ENCODE measurements at regions not wholly inside any gene's neighbourhood (a gene's known extent, or its start where the extent isn't known, plus 50 kb on each side); places are given as distances from the start of the nearest gene placed in this dataset.
"Not testable (repeated sequence)": the region's sequence is repeated elsewhere in the genome, so short reads cannot be mapped to it uniquely, and the experiment has no call there.

DNA sequence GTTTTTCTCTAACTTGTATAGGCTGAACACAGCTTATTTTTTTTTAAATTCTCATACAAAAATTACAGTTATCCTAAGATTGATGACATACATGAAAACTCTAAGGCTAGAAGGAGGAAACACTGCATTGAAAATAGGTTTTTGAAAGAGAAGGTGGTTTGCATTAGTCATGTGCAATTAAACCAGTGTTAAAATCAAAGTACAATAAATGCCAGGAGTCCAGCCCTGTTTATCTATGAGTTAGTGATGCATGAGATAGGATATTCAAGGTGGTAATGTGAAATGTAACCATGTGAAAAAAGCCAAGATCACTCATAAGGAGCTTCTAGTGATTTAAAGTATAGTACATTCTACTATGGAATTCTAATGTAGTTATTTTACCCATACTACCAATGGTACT, 444.9 kb upstream of the CYLC2 start:
- H3K4me1 Mint-ChIP-seq (ENCODE audit: low read depth) = no peaks in the 10 kb centered on the region
- no peak for DNase-seq
- intact Hi-C loops (cut with micrococcal nuclease) = no loop called here
- no peaks in the 10 kb centered on the region for H3K27me3 Mint-ChIP-seq
- no peak overlapping the region for H3K4me3 Mint-ChIP-seq
- no peaks in the 10 kb centered on the region for H3K36me3 Mint-ChIP-seq
- H3K9me3 Mint-ChIP-seq = peaks cover 30% of the 10 kb centered on the region
- POLR2A ChIA-PET = no interaction called here
- CTCF ChIA-PET = no interaction called here
- H3K27ac Mint-ChIP-seq = no peak overlapping the region

DNA sequence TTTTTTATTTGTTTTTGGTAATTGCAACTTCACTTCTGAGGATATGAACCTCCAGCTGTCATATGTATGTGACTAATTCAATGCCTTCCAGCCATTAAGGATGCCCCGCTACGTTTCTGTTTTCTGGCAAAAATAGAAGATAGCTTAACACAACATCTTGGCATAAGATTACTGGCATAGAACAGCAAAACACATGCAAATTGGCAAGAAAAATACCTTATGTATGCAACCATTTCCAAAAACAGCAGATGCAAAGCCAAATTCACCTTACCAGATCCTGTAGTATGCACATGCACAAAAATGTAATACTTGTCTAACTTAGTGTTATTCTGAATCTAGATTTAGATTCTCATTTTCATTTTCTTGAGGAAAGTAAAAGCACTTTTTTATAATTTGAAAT, 461.1 kb upstream of the CYLC2 start:
- no peaks in the 10 kb centered on the region for H3K4me1 Mint-ChIP-seq (ENCODE audit: low read depth)
- H3K36me3 Mint-ChIP-seq = no peaks in the 10 kb centered on the region
- H3K9me3 Mint-ChIP-seq = peaks cover 13% of the 10 kb centered on the region
- no peaks in the 10 kb centered on the region for H3K27me3 Mint-ChIP-seq
- POLR2A ChIA-PET = no interaction called here
- DNase-seq = no peak
- intact Hi-C loops (cut with micrococcal nuclease) = no loop called here
- no peak overlapping the region for H3K27ac Mint-ChIP-seq
- no peak overlapping the region for H3K4me3 Mint-ChIP-seq
- CTCF ChIA-PET = no interaction called here

DNA sequence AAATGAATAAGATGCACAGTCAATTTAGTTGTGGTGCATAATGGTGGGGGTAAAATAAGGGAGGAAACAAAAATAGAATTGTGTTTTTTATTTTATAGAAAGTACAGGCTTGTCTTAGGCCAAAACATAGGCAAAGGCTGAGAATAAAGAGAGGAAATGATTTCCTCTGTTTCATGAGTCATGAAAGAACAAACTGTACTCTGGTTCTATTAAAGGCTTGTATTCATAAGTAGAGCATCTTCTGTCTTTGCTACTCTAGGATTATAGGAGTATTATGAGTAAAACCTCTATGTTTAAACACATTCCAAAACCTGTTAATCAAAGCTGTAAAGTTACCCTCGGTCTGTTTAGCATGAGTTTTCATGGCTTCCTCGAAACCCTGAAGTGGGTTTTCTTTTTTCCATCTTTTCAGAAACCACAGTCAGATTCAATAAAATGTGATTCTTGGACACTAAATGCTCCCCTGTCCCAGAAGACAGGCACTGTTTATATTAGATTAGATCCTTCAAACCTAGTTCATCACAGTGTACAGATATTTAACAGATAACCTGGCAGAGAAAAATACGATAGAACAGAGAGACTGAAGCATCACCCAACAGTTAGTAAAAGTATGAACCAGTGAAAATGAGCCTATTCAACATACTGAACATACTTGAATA, 473.9 kb upstream of the CYLC2 start:
- Mint-ChIP-seq H3K27me3 (no peaks in the 10 kb centered on the region), H3K36me3 (no peaks in the 10 kb centered on the region), H3K4me1 (ENCODE audit: low read depth) (no peaks in the 10 kb centered on the region), H3K27ac (no peak overlapping the region), H3K9me3 (peaks cover 26% of the 10 kb centered on the region), H3K4me3 (no peak overlapping the region)
- intact Hi-C loops (cut with micrococcal nuclease) = no loop called here
- CTCF ChIA-PET = interaction anchor here (0.5 kb wide), 1 partner anchor 53 kb away, joined by 3 read pairs; no protein-coding TSS in a partner anchor
- POLR2A ChIA-PET = no interaction called here
- DNase-seq = no peak

DNA sequence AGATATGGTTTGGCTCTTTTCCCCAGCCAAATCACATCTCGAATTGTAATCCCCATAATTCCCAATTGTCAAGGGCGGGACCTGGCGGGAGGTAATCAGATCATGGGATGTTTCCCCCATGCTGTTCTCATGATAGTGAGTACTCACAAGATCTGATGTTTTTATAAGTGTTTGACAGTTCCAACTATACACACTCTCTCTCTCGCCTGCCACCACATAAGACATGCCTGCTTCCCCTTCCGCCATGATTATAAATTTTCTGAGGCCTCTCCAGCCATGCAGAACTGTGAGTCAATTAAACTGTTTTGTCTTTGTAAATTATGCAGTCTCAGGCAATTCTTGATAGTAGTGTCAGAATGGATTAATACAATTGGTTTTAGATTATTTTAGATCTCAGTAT, 475.7 kb upstream of the CYLC2 start:
- CTCF ChIA-PET = no interaction called here
- peaks cover 28% of the 10 kb centered on the region for H3K9me3 Mint-ChIP-seq
- H3K4me3 Mint-ChIP-seq = no peak overlapping the region
- no peaks in the 10 kb centered on the region for H3K36me3 Mint-ChIP-seq
- no peaks in the 10 kb centered on the region for H3K27me3 Mint-ChIP-seq
- DNase-seq = no peak
- intact Hi-C loops (cut with micrococcal nuclease) = no loop called here
- POLR2A ChIA-PET = no interaction called here
- H3K27ac Mint-ChIP-seq = no peak overlapping the region
- H3K4me1 Mint-ChIP-seq (ENCODE audit: low read depth) = no peaks in the 10 kb centered on the region

DNA sequence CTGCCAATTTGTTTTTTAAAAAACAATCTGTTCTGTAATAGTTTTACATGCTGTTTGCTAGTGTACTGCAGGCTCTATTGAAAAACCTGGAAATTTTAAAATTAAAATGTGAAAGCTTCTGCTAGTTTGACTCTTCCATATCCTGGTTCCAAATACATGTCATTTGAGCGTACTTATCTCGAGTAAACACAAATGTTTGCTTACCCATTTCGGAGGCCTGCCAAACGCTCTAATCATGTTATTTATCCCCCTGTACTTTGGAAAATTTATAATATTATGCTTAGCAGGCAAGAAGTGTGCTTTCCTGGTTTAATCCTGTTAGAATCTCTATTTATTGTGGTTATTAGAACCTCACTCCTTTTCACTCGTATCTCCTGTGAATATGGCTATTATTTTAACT, 476.8 kb upstream of the CYLC2 start:
- no peak overlapping the region for H3K27ac Mint-ChIP-seq
- POLR2A ChIA-PET = no interaction called here
- intact Hi-C loops (cut with micrococcal nuclease) = no loop called here
- peaks cover 31% of the 10 kb centered on the region for H3K9me3 Mint-ChIP-seq
- H3K4me1 Mint-ChIP-seq (ENCODE audit: low read depth) = no peaks in the 10 kb centered on the region
- DNase-seq = no peak
- no peak overlapping the region for H3K4me3 Mint-ChIP-seq
- H3K27me3 Mint-ChIP-seq = no peaks in the 10 kb centered on the region
- CTCF ChIA-PET = no interaction called here
- no peaks in the 10 kb centered on the region for H3K36me3 Mint-ChIP-seq

DNA sequence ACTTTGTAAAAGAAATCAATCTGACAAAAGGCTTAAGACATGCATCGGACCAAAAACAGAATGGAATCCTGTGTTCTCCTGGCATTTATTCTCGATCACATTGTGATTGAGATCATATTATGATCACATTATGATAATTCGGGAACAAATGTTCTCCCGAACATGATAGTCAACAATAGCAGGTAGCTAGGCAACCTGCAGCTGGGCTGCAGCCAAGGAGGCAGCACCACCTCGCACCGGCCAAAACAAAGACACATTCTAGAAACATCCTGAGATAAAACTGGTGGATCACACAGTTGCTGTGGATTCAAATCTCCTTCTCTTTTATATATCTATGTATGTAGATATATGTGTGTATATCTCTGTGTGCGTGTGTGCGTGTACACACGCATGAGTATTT, 480.6 kb upstream of the CYLC2 start:
- no peaks in the 10 kb centered on the region for H3K36me3 Mint-ChIP-seq
- POLR2A ChIA-PET = no interaction called here
- H3K27me3 Mint-ChIP-seq = no peaks in the 10 kb centered on the region
- intact Hi-C loops (cut with micrococcal nuclease) = no loop called here
- H3K4me3 Mint-ChIP-seq = no peak overlapping the region
- no peak for DNase-seq
- H3K27ac Mint-ChIP-seq = no peak overlapping the region
- CTCF ChIA-PET = no interaction called here
- H3K4me1 Mint-ChIP-seq (ENCODE audit: low read depth) = no peaks in the 10 kb centered on the region
- peaks cover 23% of the 10 kb centered on the region for H3K9me3 Mint-ChIP-seq

DNA sequence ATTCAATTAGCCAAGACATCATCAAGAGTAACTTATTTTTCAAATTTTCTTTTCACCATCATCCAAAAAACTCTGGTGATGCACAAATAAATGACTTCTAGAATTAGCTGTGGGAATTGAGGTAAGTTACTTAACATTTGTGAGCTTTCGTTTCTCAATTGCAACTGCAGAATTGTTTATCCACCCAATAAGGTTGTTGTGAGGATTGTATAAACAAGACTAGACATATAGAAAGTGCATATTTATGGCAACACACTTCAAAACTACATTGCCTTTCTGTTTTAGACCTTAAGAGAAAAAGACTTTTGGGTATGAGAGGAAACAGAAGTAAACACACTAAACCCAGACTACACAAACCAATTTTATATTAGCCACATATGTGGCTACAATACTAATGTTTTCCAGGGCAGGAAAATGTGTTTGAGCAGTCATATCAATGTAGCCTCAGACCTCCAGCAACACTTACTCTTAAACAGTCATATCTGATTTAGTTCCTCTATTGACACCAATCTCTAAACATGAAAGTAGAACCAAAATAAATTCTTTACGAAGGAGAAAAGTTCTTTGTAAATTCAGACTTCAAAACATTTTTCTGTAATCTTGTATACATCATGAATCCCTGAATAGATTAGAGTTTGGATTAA, 488.0 kb upstream of the CYLC2 start:
- Mint-ChIP-seq H3K4me1 (ENCODE audit: low read depth) (no peaks in the 10 kb centered on the region), H3K27me3 (no peaks in the 10 kb centered on the region), H3K9me3 (no peaks in the 10 kb centered on the region), H3K4me3 (no peak overlapping the region), H3K27ac (no peak overlapping the region), H3K36me3 (no peaks in the 10 kb centered on the region)
- no peak for DNase-seq
- intact Hi-C loops (cut with micrococcal nuclease) = no loop called here
- CTCF ChIA-PET = interaction anchor here (0.7 kb wide), 1 partner anchor 53 kb away, joined by 3 read pairs; no protein-coding TSS in a partner anchor
- POLR2A ChIA-PET = no interaction called here

DNA sequence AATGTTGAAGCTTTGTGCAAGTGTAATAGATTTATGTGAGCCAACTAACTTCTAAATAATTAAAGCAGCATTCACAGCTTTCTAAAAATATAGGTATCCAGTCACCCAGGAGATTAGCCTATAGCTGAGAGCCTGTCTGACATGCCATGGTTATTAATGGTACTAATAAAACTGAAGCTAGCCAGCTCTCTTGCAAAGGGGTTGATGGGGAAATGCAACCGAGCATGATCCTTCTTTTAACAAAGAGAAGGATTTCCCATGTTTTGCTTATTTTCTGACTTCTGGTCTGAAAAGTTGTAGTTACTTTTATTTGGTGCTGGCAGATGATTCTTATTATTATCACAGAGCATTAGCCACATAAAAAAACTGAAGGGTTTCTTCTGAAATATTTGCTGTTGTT, 488.7 kb upstream of the CYLC2 start:
- ChIA-PET CTCF (no interaction called here), POLR2A (no interaction called here)
- Mint-ChIP-seq H3K4me1 (ENCODE audit: low read depth) (no peaks in the 10 kb centered on the region), H3K36me3 (no peaks in the 10 kb centered on the region), H3K27me3 (no peaks in the 10 kb centered on the region), H3K9me3 (no peaks in the 10 kb centered on the region), H3K27ac (no peak overlapping the region), H3K4me3 (no peak overlapping the region)
- DNase-seq = no peak
- intact Hi-C loops (cut with micrococcal nuclease) = no loop called here

DNA sequence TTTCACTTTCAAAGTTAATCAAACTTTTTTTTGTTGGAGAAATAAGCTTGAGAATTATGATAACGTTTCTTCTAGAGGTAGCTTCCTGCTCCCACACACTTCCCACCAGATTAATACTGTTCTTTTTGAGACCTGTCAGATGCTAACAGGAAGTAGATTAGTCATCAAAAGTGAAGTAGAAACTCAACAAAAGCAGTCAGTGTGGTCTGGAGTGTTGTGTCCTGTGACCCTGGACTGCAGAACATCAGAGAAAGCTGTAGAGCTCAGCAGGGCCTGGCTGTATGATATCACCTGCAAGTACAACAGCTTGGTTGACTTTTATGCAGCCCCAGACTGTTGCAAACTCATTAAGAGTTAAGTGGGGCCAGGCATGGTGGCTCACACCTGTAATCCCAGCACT, 495.7 kb upstream of the CYLC2 start:
- POLR2A ChIA-PET = no interaction called here
- DNase-seq = no peak

DNA sequence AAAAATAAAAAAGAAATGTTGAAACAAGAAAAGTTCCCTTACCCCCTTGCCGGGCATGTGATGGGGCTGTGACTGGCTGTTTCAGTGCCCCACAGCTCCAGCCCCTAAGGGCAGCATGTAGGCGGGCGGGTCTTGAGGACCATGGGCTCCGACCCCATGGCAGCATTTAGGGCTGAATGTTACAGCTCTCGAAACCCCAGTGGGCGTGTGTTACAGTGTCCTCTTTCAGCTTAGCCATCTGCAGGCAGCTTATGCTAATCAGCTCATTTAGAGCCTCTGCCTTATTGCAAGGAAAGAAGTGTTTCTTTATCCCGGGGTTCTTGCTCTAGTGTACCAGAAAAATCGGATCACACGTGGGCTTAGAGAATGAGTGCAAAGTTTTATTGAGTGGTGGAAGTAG, 497.4 kb upstream of the CYLC2 start:
- Mint-ChIP-seq H3K9me3 (peaks cover 15% of the 10 kb centered on the region), H3K4me3 (no peak overlapping the region), H3K4me1 (ENCODE audit: low read depth) (no peaks in the 10 kb centered on the region), H3K27ac (no peak overlapping the region), H3K27me3 (no peaks in the 10 kb centered on the region), H3K36me3 (no peaks in the 10 kb centered on the region)
- intact Hi-C loops (cut with micrococcal nuclease) = no loop called here
- no peak for DNase-seq
- CTCF ChIA-PET = no interaction called here
- POLR2A ChIA-PET = no interaction called here

More for the DNA sequence above, 495.7 kb upstream of the CYLC2 start:
- no peak overlapping the region for H3K27ac Mint-ChIP-seq
- H3K4me1 Mint-ChIP-seq (ENCODE audit: low read depth) = no peaks in the 10 kb centered on the region
- H3K36me3 Mint-ChIP-seq = no peaks in the 10 kb centered on the region
- no peak overlapping the region for H3K4me3 Mint-ChIP-seq
- H3K27me3 Mint-ChIP-seq = no peaks in the 10 kb centered on the region
- CTCF ChIA-PET = no interaction called here
- intact Hi-C loops (cut with micrococcal nuclease) = no loop called here
- peaks cover 12% of the 10 kb centered on the region for H3K9me3 Mint-ChIP-seq

DNA sequence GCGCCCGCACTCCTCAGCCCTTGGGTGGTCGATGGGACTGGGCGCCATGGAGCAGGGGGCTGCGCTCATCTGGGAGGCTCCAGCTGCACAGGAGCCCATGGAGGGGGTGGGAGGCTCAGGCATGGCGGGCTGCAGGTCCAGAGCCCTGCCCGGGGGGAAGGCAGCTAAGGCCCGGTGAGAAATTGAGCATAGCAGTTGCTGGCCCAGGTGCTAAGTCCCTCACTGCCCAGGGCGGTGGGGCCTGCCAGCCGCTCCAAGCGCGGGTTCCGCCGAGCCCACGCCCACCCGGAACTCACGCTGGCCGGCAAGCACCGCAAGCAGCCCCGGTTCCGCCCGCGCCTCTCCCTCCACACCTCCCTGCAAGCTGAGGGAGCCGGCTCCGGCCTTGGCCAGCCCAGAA, 508.2 kb upstream of the CYLC2 start:
- DNase-seq; CTCF ChIA-PET; H3K36me3 Mint-ChIP-seq; intact Hi-C loops (cut with micrococcal nuclease); H3K27me3 Mint-ChIP-seq; H3K27ac Mint-ChIP-seq; POLR2A ChIA-PET; H3K4me1 Mint-ChIP-seq (ENCODE audit: low read depth); H3K9me3 Mint-ChIP-seq; H3K4me3 Mint-ChIP-seq: not testable (repeated sequence)

DNA sequence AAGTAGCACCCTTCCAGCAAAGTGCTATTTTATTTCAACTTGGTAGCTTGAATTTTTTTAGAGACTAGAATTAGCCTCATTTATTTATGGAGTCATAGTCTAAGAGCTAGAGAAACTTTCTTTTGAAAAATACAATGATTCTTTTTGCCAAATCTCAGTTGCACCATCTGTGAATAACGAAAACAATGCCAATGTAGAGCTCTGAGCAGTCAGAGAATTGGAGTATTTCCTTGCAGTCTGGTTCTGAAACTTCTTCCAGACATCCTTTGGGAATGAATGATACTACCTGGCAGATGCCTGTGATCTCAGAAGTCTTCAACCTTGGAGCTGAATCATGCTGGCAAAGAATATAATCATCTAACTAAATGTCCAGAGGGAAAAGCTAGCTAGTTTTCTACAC, 511.5 kb upstream of the CYLC2 start:
- Mint-ChIP-seq H3K4me1 (ENCODE audit: low read depth) (no peaks in the 10 kb centered on the region), H3K27ac (no peak overlapping the region), H3K9me3 (no peaks in the 10 kb centered on the region), H3K4me3 (no peak overlapping the region), H3K36me3 (no peaks in the 10 kb centered on the region), H3K27me3 (no peaks in the 10 kb centered on the region)
- ChIA-PET CTCF (no interaction called here), POLR2A (no interaction called here)
- intact Hi-C loops (cut with micrococcal nuclease) = no loop called here
- DNase-seq = no peak

DNA sequence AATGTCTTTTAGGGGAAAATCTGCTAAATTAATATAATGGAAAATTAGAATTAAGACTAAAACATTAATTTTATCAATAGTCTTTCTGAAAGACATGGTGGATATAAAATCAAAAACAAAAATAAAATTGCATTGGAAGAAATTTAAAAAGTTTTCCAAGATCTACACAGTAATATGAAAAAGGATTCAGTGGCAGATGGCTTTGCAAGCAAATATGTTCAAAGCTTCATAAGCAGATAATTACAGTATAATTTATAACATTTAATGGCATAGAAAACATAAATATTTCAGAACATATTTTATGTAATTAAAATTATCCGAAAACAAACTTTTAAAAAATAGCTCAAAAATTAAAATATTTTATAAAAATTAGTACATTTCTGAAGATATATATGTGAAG, 512.4 kb upstream of the CYLC2 start:
- Mint-ChIP-seq H3K27me3 (no peaks in the 10 kb centered on the region), H3K9me3 (peaks cover 2% of the 10 kb centered on the region), H3K4me1 (ENCODE audit: low read depth) (no peaks in the 10 kb centered on the region), H3K4me3 (no peak overlapping the region), H3K27ac (no peak overlapping the region), H3K36me3 (no peaks in the 10 kb centered on the region)
- intact Hi-C loops (cut with micrococcal nuclease) = no loop called here
- no peak for DNase-seq
- POLR2A ChIA-PET = no interaction called here
- CTCF ChIA-PET = no interaction called here
